Activated CD4-positive, alpha-beta T cell treated with anti-CD3 and anti-CD28 coated beads for 48 hours (primary cell): ENCODE measurements at regions not wholly inside any gene's neighbourhood (a gene's known extent, or its start where the extent isn't known, plus 50 kb on each side); places are given as distances from the start of the nearest gene placed in this dataset.
"Not testable (repeated sequence)": the region's sequence is repeated elsewhere in the genome, so short reads cannot be mapped to it uniquely, and the experiment has no call there.

Experiments used
- DNase-seq: peaks from one replicate; pipeline ENCODE4 v3.0.0-alpha.2; 2020

GRCh38 chr6:112591329-112591728 lies 244.2 kb downstream of the RFPL4B start:
- no peak for DNase-seq

GRCh38 chr6:112592159-112592558 lies 245.0 kb downstream of the RFPL4B start:
- no peak for DNase-seq

GRCh38 chr6:112594886-112595594 lies 247.9 kb downstream of the RFPL4B start:
- no peak for DNase-seq

- DNase-seq, result no peak
Measured at GRCh38 chr6:112595841-112596240, 248.7 kb downstream of the RFPL4B start.

GRCh38 chr6:112597176-112597575 lies 250.0 kb downstream of the RFPL4B start:
- DNase-seq, result no peak

- no peak for DNase-seq
Measured at GRCh38 chr6:112600168-112600567, 253.0 kb downstream of the RFPL4B start.

- no peak for DNase-seq
Measured at GRCh38 chr6:112603726-112604125, 256.6 kb downstream of the RFPL4B start.

GRCh38 chr6:112606656-112607435 lies 259.7 kb downstream of the RFPL4B start:
- no peak for DNase-seq

- DNase-seq, result not testable (repeated sequence)
Measured at GRCh38 chr6:112608925-112609324, 261.8 kb downstream of the RFPL4B start.

GRCh38 chr6:112613410-112613809 lies 266.3 kb downstream of the RFPL4B start:
- no peak for DNase-seq

GRCh38 chr6:112618849-112619248 lies 271.7 kb downstream of the RFPL4B start:
- DNase-seq, result no peak

- DNase-seq, result no peak
Measured at GRCh38 chr6:112620812-112621569, 273.9 kb downstream of the RFPL4B start.

- DNase-seq, result no peak
Measured at GRCh38 chr6:112622036-112622435, 274.9 kb downstream of the RFPL4B start.

- DNase-seq, result no peak
Measured at GRCh38 chr6:112626468-112627082, 279.4 kb downstream of the RFPL4B start.

GRCh38 chr6:112634376-112634775 lies 287.2 kb downstream of the RFPL4B start:
- DNase-seq, result no peak

GRCh38 chr6:112636650-112637262 lies 289.6 kb downstream of the RFPL4B start:
- no peak for DNase-seq

- no peak for DNase-seq
Measured at GRCh38 chr6:112639391-112639831, 292.3 kb downstream of the RFPL4B start.

GRCh38 chr6:112640891-112641290 lies 293.8 kb downstream of the RFPL4B start:
- no peak for DNase-seq

GRCh38 chr6:112649853-112650252 lies 302.7 kb downstream of the RFPL4B start:
- no peak for DNase-seq

GRCh38 chr6:112651239-112651638 lies 304.1 kb downstream of the RFPL4B start:
- no peak for DNase-seq

- DNase-seq, result no peak
Measured at GRCh38 chr6:112659912-112660311, 312.8 kb downstream of the RFPL4B start.

GRCh38 chr6:112660626-112661025 lies 313.5 kb downstream of the RFPL4B start:
- no peak for DNase-seq

GRCh38 chr6:112663698-112664097 lies 316.6 kb downstream of the RFPL4B start:
- no peak for DNase-seq
